ENCODE measurements at regions not wholly inside any gene's neighbourhood (a gene's known extent, or its start where the extent isn't known, plus 50 kb on each side); places are given as distances from the start of the nearest gene placed in this dataset.

DNA sequence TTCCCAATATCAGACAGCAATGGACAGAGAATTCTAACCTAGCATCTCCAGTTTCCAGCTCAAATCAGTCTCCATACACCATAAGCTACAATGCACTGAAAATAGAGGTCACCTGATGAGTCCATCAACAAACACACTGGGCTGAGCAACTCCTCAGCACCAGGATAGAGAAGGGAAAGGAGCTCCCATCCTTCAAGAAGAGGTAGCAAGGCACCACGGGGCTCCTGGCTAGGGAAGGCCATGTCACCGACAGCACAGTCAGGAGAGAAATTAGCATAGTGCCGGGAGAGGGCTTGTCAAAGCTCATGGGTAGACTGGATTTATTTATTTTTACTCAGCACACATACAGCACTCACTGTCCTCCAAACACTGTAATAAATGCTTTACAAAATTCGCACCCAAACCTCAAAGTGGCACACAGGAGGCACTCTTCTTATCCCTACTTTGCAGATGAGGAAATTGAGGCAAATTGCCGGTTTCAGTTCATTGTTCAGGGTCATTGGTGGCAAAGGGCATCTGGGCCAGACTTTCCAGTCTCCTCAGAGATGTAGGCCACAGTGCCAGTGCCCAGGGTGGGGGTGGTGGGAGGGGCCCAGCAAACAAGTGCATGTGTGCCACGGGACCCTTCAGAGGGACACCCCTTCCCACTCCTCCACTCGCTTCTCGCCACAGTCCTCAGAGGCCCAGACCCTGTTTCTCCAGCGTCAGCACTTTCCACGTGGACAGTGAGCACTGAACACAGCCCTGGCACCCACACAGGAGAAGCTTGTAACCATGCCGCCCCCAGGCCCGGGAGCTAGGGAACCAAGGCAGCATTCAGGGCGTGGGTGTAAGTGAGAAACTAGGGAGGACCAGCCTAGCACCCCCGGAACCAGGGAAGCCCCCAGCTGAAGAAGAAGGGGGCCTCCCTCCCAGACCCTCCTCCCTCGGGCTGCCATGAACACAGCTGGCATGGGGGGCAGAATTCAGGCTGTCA, 1417.4 kb downstream of the TBC1D22A start:
- no peak for DNase-seq (ENCODE audit: low read depth)

DNA sequence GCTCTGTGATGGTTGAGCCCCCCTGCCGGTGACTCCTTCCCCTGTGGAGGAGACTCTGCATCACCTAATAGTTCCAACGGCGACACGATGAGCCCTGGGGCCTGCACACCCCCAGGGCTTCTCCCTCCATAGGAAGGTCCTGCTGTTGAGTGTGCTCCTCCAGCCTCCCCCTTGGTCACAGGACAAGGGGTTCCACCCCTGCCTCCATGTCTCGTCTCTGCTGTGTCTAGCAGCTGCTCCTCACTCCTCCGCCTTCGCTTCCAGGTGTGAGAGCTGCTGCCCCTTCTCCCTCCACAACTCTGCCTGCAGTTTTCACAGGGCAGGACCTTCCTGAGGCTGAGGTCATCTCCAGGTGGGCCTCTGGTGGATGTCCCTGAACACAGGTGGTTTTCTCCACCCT, 1416.1 kb downstream of the TBC1D22A start:
- no peak for DNase-seq (ENCODE audit: low read depth)

DNA sequence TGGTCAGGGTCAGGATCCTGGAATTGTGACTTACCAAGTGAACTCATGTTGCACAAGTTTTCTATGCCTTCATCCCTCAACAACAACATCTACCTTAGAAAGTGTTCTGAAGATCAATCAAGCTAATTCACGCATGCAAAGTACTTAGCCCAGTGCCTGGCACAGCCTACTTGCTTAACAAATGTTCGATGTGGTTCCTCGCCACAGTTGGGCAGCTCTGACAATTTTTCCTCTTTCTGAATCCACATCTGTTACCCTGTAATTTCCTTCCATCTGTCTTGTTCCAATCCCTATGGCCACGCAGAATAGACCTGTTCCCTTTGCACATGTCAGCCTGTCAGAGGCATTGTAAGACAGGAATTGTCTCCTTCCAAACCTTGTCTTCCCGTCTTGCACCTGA, 1415.2 kb downstream of the TBC1D22A start:
- DNase-seq (ENCODE audit: low read depth) = no peak

DNA sequence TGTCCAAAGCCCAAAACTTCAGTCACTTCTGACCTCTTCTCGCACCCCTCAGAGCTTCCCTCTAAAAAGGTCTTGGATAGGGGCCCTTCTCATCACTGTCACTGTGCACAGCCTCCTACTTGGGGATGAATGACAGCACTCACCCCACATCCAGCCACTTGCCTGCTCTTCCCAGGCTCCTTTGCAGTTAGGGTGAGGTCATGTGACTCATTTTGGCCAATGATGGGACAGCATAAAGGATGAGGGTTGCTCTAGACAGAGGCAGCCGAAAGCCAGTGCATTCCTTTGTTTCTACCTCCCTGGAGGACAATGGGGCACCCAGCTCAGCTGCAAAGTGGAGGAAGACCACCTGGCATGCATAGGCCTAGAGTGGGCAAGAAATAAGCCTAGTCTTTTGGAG, 1413.3 kb downstream of the TBC1D22A start:
- no peak for DNase-seq (ENCODE audit: low read depth)

DNA sequence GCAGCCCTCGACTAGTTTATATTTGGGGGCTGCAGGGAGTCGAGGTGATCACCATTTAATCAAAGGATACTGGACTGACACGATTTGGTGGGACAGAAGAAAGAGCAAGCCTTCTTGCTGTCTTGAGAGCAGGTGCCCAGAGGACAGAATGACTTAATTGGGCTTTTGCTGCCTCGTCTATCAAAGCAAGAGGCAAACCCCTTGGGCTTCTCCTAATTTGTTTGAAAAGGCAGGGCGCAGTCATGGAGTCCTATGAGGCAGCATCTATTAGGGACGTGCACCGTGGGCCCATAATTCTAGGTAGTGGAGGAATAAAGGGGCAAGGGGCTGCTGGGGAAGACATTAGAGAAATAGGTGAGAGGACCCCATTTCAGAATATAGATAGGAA, 1411.3 kb downstream of the TBC1D22A start:
- DNase-seq (ENCODE audit: low read depth) = no peak

DNA sequence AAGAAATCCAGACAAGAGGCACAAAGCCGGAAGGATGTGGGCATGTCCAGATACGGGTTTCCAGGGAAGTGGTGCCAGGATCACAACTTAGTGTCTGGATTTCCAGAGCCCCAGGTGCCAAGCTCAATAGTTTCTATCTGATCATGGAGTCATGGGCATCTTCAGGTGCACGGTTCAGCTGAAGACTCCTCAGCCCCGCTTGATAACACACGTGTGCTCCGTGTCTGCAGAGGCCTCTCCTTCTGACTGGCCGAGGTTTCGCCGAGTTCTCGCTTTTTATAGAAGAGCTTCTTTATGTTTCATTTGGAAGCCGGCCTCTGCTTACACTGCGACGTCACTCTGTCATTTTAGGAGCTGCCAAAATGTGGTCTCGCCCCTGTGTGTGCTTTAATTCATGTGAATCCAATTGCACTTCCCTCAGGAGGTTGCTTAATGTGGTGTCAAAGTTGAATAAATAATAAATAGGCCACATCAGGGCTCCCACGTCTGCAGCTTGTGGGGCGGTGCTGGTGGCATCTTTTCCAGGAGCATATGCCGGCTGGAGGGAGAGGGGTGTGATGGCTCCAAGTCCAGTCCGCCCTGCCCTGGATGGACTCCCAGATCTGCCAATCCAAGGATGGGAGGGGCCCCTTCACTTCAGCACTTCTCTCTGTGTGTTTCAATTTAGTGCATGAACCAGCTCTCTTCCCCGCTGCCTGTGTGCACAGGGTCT, 1410.8 kb downstream of the TBC1D22A start:
- no peak for DNase-seq (ENCODE audit: low read depth)

DNA sequence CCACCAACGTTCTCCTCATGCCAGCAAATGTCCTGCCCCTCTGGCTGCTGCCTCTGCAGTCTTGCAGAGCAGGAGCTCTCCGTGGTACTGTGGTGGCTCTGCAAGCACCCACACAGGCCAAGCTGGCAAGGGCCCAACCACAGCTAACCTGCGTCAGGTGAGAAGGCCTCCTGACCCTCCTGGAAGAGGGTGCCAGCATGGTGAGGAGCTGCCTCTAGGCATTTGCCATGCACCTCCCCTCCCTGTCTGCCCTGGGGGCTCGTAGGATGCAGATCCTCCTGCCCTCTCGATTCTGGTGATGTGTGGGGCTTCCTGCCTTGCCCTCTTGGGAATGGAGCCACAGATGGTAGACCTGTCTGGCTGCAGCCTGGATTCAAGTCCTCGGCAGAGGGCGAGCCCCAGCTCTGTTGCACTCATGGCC, 1408.8 kb downstream of the TBC1D22A start:
- no peak for DNase-seq (ENCODE audit: low read depth)

DNA sequence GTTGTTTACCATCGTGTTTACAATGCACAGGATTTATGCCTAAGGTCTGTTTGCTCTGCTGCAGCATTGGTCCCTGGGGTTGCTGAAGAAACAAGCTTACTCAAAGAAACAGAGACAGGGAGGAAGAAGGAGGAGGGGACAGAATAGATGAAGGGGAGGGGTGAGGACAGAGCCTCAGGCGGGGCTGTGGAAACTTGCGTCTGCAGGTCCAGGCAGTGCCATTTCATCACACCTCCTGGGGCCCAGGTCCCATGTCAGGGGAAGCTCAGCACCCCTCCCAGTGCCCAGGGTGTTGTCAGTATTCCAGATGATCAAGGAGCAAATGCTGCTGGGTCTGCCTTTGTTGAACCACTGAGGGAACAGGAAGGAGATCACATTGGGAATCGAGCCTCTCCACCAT, 1406.8 kb downstream of the TBC1D22A start:
- DNase-seq (ENCODE audit: low read depth) = no peak

DNA sequence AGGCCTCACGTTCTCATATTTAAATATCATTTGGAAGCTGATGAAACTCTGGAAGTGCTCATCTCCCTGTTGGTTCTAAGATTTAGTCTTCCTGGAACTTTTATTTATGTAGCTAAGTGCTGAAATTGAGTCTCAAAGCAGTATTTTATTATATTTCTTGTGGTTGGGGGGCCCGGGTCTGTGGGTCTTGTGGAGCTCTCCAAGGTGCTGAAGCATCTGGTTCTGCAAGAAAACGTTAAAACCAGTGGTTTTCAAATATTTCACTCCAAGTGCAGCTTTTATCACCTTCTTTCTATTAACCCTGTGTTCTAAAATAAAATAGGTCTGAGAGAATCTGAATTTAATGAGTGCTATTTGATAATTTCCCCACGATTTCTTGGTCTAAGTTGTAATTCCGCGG, 1404.8 kb downstream of the TBC1D22A start:
- DNase-seq (ENCODE audit: low read depth) = no peak

DNA sequence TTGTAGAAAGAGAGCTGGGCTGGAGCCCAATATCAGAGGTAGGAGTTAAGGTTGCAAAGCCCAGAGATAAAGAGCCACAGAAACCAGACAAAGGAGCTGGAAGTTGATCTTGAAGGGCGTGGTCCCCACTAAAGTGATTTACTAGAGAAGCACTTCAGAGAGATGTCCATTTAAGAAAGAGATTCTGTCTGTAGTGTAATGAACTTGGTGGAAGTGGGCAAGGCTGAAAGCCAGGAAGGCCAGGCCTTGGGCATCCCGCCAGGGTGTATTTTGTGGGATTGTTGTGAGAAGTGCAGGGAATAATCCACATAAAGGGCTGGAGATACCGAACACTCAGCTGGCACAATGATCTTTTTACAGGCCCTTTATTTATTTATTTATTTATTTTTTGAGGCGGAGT, 1398.8 kb downstream of the TBC1D22A start:
- DNase-seq (ENCODE audit: low read depth) = no peak

DNA sequence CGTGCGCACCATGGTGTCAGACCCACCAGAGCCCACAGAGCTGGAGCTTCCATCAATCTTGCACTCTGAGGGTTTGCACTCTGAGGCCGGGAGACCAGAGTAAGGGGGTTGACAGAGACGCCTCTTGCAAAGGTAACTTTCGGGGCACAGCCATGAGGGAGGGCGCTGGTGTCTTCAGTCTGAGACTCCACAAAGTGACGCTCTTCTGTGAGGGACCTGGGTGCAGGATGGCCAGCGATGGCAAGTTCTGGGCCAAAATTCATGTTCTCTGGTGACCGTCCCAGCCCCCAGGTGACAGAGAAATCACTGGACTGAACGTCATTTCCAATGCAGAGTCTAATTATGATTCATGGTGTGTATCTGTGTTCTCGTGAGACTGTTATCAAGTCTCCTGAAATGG, 1395.2 kb downstream of the TBC1D22A start:
- no peak for DNase-seq (ENCODE audit: low read depth)

DNA sequence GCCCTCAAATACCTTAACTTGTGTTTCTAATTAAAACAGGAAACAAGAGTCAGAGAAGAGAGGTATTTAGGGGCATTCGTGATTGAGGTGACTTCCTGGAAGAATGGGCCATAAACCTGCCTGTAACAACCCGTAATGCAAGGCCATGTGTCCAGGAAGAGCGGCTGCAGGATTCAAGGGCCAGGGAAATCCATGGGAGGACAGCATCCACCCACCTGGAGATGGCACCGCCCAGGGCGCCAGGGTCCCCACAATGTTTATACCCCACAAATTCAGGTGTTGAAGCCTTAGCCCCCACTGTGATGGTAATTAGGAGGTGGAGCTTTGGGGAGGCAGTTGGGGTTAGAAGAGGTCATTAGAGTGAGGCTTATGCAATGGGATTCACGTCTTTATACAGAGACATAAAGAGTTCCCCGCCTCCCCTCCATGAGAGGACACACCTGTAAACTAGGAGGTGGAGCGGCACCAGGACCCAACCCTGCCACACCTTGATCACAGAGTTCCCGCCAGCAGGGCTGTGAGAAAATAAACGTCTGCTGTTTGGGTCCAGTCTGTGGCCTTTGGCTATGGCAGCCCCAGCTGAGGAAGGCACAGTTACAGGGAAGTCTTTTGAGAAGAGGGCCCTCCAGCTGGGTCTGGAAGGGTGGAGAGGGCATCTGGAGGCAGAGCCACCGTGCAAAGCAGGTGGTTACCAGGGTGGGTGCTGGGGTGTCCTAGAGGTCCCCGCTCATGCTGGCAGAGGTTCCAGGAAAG, 1394.3 kb downstream of the TBC1D22A start:
- no peak for DNase-seq (ENCODE audit: low read depth)

DNA sequence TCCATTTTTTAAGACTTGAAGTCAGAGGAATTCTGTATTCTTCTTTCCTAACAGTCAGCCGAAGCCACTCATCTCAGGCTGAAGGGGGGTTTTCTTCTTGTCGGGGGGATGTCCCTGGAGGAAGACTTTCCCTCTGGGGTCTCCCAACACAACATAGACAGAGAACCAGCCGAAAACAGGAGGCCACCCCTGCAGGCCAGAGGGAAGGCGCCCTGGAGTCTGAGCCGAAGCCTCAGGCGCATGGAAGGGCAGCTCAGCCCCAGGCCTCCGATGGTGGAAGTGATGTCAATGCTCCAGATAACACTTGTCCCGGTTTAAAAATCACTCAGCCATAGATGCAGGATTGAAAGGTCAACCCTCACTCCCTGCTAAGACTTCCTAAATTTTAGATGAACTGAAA, 1393.0 kb downstream of the TBC1D22A start:
- DNase-seq (ENCODE audit: low read depth) = no peak

DNA sequence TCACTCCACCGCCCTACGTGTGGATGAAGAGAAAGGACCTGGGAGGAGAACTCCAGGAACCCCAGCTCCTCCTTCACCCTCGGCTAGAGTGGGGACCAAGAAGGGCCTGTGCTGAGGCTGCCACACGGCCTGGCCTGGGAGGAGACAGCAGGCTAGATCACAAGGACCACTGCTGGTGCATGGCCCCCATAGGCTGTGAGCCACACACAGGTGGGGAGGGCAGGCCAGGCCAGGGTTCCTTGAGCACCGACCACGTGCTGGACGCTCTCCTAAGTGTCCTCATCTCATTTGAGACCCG, 1392.4 kb downstream of the TBC1D22A start:
- DNase-seq (ENCODE audit: low read depth) = no peak

DNA sequence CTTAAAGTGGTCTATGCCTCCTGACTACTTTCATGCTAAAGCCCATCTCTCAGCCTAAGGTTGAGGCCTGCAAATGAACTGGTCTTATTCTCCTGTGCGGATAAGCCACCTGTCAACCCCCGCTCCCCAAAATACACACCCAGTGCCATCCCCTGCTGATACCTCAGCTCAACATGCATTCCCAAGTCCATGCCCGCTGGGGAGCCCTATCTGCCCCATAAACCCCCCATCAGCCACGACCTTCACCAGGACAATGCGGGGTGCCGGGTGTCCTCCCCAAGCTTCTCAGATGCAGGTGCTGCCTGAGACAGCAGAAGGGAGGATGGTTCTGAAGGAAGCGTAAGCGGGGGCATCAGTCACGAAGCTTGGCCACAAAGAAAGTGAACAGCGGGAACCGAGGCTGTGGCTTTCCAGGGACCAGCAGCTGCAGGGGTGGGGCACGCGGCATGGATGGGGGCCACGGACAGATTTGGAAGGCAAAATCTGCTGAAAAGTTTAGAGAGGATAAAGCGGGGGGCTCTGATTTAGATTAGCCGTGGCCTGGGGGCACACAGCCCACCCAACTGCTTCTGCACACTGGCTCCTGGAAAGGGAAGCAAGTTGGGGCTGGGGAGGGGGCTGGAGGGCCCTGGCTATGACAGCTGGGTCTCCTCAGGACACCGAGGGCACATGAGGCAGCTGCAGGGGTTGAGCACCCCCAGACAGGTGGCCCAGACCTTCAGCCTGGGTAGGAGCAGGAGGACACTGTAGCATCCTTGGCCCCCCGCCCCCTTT, 1391.9 kb downstream of the TBC1D22A start:
- DNase-seq (ENCODE audit: low read depth) = no peak

DNA sequence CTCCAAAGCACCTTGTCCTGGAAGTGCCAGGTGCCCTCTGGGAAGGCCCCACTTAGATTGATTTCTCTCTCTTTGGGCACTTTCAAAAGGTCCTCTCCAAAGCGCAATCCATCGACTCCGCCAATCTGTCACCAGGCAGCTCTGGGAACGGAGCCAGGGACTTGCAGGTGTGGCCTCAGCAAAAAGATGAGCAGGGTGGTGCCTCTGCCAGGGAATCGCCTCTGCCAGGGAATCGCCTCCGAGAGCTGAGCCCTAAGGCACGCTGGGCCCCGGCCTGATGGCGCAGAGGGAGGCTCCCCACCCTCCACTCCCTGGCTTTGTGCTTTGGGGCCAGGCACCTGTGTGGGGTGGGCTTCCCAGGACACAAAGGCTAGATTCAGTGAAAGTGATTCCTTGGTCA, 1391.3 kb downstream of the TBC1D22A start:
- no peak for DNase-seq (ENCODE audit: low read depth)

DNA sequence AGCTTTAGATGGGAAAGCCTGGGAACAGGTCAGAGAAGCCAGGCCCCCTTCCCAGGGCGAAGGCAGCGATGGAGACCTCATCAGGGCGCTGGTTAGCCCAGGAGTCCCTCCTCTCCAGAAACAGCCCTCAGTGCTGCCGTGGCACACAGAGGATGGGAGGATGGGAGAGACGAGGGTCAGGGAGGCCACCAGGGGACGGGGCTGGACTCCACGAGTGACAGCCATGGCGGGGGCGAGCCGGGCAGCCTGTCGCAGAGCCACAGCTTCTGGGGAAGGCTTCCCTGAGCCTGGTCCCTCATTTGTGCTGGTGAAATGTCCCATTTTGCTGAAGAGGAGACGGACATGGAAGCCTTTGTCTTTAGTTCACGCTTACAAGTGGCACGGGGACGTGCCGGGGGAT, 1390.5 kb downstream of the TBC1D22A start:
- no peak for DNase-seq (ENCODE audit: low read depth)

DNA sequence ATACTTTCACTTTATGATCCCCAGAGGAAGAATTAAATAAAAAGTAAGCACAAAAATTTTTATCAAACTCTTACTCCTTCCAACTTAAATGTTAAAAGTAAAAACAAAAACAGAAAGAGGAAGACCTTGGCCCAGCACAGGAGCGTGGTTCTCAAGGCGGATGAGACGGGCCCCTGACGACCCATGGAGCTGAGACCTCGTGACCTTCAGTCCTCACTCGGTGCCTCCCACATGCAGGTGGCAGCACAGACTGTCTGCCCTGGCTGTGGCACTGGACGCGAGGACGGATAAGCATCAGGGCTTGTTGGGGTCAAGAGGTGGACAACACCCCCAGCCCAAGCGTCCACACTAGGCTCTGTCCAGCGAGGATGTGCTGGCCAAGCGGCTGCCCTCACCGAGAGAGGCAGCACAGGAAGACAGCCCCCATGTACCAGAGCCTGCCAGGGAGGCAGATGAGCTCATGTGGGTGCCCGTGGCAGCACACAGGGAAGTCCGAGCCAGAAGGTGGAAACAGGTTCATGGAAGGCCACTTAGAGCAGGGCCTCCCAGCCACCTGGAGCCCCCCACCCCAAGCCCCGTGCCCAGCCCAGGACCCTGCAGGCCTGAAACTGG, 1389.8 kb downstream of the TBC1D22A start:
- no peak for DNase-seq (ENCODE audit: low read depth)

DNA sequence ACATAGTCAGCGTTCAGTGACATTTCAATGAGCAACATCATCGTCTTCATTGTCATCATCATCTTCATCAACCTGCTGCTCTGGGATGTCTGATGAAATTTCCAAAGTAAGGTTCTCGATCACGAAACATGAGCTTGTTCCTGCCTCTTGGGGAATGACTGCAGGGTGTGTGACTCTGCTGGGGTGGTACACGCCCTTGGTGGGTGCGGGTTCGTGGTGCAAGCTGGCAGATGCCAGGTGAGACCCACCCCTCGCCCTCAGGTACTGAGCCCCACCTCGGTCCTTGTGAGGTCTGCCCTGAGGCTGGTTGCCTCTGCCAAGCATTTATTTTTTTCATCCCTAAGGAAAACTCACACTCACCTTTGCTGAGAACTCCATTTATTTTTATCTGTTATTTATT, 1389.2 kb downstream of the TBC1D22A start:
- no peak for DNase-seq (ENCODE audit: low read depth)

DNA sequence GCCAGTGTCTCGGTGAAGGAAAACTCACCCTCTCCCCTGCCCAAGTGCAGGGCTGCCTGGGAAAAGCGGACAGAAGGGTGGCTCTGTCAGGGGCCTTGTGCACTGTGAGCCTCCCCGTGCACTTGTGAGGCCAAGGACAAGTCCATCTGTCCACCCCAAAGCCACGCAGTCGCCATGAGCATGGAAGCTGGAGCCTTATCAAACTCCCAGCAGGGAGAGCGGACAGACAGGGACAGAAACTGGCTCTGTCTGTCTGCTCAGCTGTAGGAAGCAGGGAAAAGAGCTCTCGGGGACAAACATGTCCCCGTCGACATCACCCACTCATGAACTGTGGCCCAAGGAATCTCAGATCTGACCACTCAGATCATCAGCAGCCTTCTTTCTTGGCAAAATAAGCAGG, 1385.4 kb downstream of the TBC1D22A start:
- DNase-seq (ENCODE audit: low read depth) = no peak

DNA sequence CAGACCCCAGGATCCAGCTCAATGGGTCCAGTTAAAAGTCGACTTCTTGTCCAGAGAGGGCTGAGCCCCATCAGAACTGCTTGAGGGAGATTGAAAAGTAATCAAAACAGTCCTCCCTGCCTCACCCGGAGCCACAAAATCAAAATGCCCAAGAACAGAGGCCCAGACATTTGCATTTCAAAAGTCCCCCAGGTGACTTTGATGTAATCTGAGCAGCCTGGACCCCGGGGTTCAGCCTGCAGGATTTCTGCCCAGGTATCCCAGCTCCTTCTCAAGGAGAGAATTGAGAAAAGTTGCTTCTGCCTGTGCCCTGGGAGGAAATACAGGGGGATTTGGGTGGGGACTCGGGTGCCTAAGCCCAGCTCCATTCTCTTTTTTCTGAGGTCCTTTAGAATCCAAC, 1385.0 kb downstream of the TBC1D22A start:
- DNase-seq (ENCODE audit: low read depth) = no peak
